ENCODE measurements at regions not wholly inside any gene's neighbourhood (a gene's known extent, or its start where the extent isn't known, plus 50 kb on each side); places are given as distances from the start of the nearest gene placed in this dataset.

DNA sequence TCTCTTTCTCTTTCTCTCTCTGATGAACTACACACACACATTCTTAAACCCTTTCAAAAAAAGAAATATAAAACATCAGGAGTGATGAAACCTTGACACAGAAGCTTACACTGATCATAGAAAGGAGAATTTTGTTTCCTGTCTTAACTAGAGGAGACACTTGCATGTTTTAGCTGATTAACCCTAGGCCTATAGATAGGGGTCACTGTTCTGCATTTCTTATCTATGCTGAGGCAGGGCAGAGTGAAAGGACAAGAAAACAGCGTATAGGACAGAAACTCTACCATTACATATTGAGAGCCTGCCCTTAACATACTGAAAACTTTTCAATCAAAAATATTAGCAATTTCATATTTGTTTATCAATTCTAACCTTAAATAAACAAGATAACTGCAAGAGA is 680.6 kb upstream of the MBL2 start:
- TF ChIP-seq POLR2AphosphoS5 (IDR thresholded peaks at IDR 0.05; ENCODE audit: insufficient read depth in 1 of 2, low read depth in 1 of 2): no peak
- TF ChIP-seq, protein P1, sequence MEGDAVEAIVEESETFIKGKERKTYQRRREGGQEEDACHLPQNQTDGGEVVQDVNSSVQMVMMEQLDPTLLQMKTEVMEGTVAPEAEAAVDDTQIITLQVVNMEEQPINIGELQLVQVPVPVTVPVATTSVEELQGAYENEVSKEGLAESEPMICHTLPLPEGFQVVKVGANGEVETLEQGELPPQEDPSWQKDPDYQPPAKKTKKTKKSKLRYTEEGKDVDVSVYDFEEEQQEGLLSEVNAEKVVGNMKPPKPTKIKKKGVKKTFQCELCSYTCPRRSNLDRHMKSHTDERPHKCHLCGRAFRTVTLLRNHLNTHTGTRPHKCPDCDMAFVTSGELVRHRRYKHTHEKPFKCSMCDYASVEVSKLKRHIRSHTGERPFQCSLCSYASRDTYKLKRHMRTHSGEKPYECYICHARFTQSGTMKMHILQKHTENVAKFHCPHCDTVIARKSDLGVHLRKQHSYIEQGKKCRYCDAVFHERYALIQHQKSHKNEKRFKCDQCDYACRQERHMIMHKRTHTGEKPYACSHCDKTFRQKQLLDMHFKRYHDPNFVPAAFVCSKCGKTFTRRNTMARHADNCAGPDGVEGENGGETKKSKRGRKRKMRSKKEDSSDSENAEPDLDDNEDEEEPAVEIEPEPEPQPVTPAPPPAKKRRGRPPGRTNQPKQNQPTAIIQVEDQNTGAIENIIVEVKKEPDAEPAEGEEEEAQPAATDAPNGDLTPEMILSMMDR (IDR thresholded peaks at IDR 0.05): no peak
